ENCODE measurements at regions not wholly inside any gene's neighbourhood (a gene's known extent, or its start where the extent isn't known, plus 50 kb on each side); places are given as distances from the start of the nearest gene placed in this dataset.

- no peak overlapping the region for H3K4me3 ChIP-seq
- intact Hi-C loops (cut with DNase I), result no loop called here
- TF ChIP-seq, protein P1, sequence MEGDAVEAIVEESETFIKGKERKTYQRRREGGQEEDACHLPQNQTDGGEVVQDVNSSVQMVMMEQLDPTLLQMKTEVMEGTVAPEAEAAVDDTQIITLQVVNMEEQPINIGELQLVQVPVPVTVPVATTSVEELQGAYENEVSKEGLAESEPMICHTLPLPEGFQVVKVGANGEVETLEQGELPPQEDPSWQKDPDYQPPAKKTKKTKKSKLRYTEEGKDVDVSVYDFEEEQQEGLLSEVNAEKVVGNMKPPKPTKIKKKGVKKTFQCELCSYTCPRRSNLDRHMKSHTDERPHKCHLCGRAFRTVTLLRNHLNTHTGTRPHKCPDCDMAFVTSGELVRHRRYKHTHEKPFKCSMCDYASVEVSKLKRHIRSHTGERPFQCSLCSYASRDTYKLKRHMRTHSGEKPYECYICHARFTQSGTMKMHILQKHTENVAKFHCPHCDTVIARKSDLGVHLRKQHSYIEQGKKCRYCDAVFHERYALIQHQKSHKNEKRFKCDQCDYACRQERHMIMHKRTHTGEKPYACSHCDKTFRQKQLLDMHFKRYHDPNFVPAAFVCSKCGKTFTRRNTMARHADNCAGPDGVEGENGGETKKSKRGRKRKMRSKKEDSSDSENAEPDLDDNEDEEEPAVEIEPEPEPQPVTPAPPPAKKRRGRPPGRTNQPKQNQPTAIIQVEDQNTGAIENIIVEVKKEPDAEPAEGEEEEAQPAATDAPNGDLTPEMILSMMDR (IDR thresholded peaks at IDR 0.05), result no peak
- DNase-seq (ENCODE audit: low spot score in 2 of 2), result no peak
- no peaks in the 10 kb centered on the region for H3K36me3 ChIP-seq
- no peaks in the 10 kb centered on the region for H3K27me3 ChIP-seq
- H3K9me3 ChIP-seq, result no peaks in the 10 kb centered on the region
- H3K27ac ChIP-seq, result no peak overlapping the region
- no peaks in the 10 kb centered on the region for H3K4me1 ChIP-seq
Measured at GRCh38 chr12:98059659-98060343, 455.6 kb upstream of the TMPO start.

GRCh38 chr12:98060411-98060810, 455.0 kb upstream of the TMPO start:
- no peak for DNase-seq (ENCODE audit: low spot score in 2 of 2)
- no peak overlapping the region for H3K27ac ChIP-seq

DNA sequence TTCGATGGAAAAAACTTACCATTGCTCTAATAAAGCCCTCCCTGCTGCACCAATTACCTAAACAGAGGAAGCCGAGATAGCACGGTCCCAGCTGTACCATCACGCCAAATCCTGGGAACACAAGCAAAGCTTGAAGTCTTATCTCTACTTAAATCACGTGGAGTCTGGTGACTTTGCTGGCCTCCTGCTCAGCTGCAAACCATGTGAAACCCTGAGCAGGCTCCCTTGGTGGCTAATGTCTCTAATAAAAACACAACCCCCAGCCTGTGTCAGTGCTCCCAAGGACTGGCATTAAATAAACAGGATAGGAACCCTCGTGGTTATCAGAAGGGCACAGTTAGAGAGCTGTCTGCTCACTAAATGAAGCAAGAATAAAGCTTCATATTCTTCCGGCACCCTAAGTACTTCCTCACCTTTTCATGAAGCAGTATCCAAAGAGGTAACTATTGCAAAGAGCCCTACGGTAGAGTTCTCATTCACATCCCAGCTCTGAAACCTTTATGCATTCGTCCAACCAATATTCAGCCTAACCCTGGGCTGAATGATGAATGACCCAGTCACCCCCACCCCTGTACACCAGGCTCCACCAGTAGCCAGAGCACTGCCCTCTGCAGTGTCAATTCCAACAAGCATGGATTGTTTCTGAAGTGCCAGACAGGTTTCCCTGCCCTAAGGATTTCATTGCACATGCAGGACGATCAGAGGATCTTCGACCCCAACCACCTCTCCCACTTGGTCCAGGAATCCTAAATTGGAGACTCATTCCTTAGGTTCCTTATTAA, 452.7 kb upstream of the TMPO start:
- Histone ChIP-seq H3K4me3 (no peak overlapping the region), H3K36me3 (no peaks in the 10 kb centered on the region), H3K9me3 (no peaks in the 10 kb centered on the region), H3K4me1 (no peaks in the 10 kb centered on the region), H3K27ac (no peak overlapping the region), H3K27me3 (no peaks in the 10 kb centered on the region)
- intact Hi-C loops (cut with DNase I), result no loop called here
- TF ChIP-seq, protein P1 (IDR thresholded peaks at IDR 0.05), result no peak
- DNase-seq (ENCODE audit: low spot score in 2 of 2), result no peak

More at GRCh38 chr12:98060411-98060810, 455.0 kb upstream of the TMPO start:
- H3K27me3 ChIP-seq, result no peaks in the 10 kb centered on the region
- TF ChIP-seq, protein P1 (IDR thresholded peaks at IDR 0.05), result no peak
- no peaks in the 10 kb centered on the region for H3K4me1 ChIP-seq
- H3K4me3 ChIP-seq, result no peak overlapping the region
- H3K36me3 ChIP-seq, result no peaks in the 10 kb centered on the region
- intact Hi-C loops (cut with DNase I), result no loop called here
- H3K9me3 ChIP-seq, result no peaks in the 10 kb centered on the region

DNA sequence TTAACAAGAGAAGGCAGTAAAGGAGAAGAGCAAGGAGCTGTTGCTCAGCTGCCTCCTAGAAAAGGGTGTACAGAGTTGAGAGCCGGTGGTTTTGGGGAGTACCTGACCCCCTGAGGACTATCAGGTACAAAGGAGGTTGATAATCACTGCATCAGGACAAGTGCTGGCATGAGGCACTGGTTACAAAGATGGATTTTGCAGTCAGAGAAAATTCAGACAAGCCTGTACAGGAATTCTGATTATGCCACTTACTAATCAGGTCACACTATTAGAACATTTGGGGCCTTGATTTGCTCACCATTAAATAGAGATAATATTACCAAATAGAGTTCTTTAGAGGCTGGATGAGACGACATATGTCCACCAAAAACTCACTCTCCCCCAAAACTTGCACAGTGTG, 450.9 kb upstream of the TMPO start:
- Histone ChIP-seq H3K36me3 (no peaks in the 10 kb centered on the region), H3K4me1 (no peaks in the 10 kb centered on the region), H3K4me3 (no peak overlapping the region), H3K9me3 (no peaks in the 10 kb centered on the region), H3K27me3 (no peaks in the 10 kb centered on the region), H3K27ac (no peak overlapping the region)
- intact Hi-C loops (cut with DNase I), result no loop called here
- DNase-seq (ENCODE audit: low spot score in 2 of 2), result no peak
- TF ChIP-seq, protein P1 (IDR thresholded peaks at IDR 0.05), result no peak

GRCh38 chr12:98067795-98068194, 447.6 kb upstream of the TMPO start:
- Histone ChIP-seq H3K4me1 (no peaks in the 10 kb centered on the region), H3K4me3 (no peak overlapping the region), H3K36me3 (no peaks in the 10 kb centered on the region), H3K27ac (no peak overlapping the region), H3K9me3 (no peaks in the 10 kb centered on the region), H3K27me3 (no peaks in the 10 kb centered on the region)
- TF ChIP-seq, protein P1 (IDR thresholded peaks at IDR 0.05), result no peak
- intact Hi-C loops (cut with DNase I), result no loop called here
- DNase-seq (ENCODE audit: low spot score in 2 of 2), result no peak
